T-helper 2 cell treated with Interferon-gamma antibody and Interleukin-4, amounts not matched to agents 5 μg/mL and 100 μg/mL, for 36 hours (primary cell): ENCODE measurements at regions not wholly inside any gene's neighbourhood (a gene's known extent, or its start where the extent isn't known, plus 50 kb on each side); places are given as distances from the start of the nearest gene placed in this dataset.

Experiments
- DNase-seq: peaks from one replicate; pipeline ENCODE4 v3.0.0; 2021; ENCODE audit warnings: low spot score
- H3K27ac Mint-ChIP-seq: one replicate; pipeline ENCODE4 v1.8.0; 2021; ENCODE audit warnings: mild to moderate bottlenecking, mixed read lengths
- H3K27me3 Mint-ChIP-seq: one replicate; pipeline ENCODE4 v1.8.0; 2021; ENCODE audit warnings: low read depth, mixed read lengths
- H3K36me3 Mint-ChIP-seq: one replicate; pipeline ENCODE4 v1.8.0; 2021; ENCODE audit warnings: low read depth, mixed read lengths
- H3K4me1 Mint-ChIP-seq: one replicate; pipeline ENCODE4 v1.8.0; 2021; ENCODE audit warnings: low read depth, mixed read lengths
- H3K4me3 Mint-ChIP-seq: one replicate; pipeline ENCODE4 v1.8.0; 2022; ENCODE audit warnings: mild to moderate bottlenecking, moderate library complexity, mixed read lengths
- H3K9me3 Mint-ChIP-seq: one replicate; pipeline ENCODE4 v1.8.0; 2021; ENCODE audit warnings: mixed read lengths

GRCh38 chr2:239523147-239523953 is 122.5 kb upstream of the HDAC4 start:
- no peaks in the 10 kb centered on the region for H3K27me3 Mint-ChIP-seq
- no peak overlapping the region for H3K4me3 Mint-ChIP-seq
- no peaks in the 10 kb centered on the region for H3K9me3 Mint-ChIP-seq
- no peak overlapping the region for H3K27ac Mint-ChIP-seq
- H3K36me3 Mint-ChIP-seq: no peaks in the 10 kb centered on the region
- no peak for DNase-seq
- H3K4me1 Mint-ChIP-seq: no peaks in the 10 kb centered on the region

DNA sequence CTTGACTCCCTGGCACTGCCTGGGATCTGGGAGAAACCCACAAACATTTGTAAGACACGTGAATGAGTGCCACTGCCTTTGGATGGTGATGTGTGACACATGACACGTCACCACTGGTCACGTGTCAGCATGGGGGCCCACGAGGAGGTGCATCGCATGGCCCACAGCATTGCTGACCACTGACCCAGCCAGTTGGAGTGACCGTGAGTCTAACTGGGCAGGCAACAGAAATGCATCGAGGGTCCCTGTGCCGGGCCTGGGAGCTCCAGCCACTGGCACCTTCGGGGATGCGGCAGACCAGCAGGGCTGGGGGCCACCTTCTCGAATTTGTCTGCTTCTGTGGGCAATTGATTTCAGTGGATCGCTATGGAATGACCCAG is 121.9 kb upstream of the HDAC4 start:
- Mint-ChIP-seq H3K4me3 (no peak overlapping the region), H3K27ac (no peak overlapping the region), H3K4me1 (no peaks in the 10 kb centered on the region), H3K36me3 (no peaks in the 10 kb centered on the region), H3K9me3 (no peaks in the 10 kb centered on the region), H3K27me3 (no peaks in the 10 kb centered on the region)
- no peak for DNase-seq

- Mint-ChIP-seq H3K4me3 (no peak overlapping the region), H3K36me3 (no peaks in the 10 kb centered on the region), H3K9me3 (no peaks in the 10 kb centered on the region), H3K27me3 (no peaks in the 10 kb centered on the region), H3K27ac (no peak overlapping the region), H3K4me1 (no peaks in the 10 kb centered on the region)
- DNase-seq: no peak
These were observed 121.4 kb upstream of the HDAC4 start for GRCh38 chr2:239522002-239522739.

GRCh38 chr2:239521518-239521815 is 120.6 kb upstream of the HDAC4 start:
- no peaks in the 10 kb centered on the region for H3K36me3 Mint-ChIP-seq

DNA sequence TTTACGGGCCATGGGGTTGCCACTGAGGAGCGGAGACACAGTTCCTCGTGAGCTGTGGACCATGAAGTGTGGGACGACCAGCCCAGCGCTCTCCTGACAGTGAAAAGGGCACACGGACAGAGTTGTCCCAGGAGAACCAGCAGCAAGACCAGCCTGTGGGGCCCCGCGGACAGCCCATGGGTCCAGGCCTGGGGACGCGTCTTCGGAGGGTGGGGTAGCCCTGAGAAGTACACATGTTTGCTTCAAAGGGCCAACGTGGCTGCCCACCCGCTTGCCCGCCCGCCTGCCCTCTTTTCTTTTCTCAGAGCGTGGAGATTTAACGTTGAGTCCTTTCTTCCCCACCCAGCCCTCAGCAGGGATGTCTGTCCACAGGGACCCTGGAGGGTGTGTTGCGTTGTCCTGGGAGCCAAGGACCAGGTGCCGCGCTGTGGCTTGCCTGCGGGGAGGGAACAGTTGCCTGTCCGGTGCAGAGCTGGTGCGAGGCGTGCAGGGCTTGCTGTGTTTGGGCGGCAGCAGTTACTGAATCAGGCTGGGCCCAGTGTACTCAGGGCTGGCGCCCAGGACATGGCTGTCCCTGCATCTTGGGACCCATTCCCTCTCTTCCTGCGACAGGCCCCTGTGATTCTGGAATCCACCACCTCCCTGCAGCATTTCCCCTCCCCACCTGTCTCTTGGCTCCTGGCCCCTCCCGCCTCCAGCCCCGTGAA is 120.1 kb upstream of the HDAC4 start:
- Mint-ChIP-seq H3K4me1 (no peaks in the 10 kb centered on the region), H3K4me3 (no peak overlapping the region), H3K36me3 (no peaks in the 10 kb centered on the region), H3K27me3 (no peaks in the 10 kb centered on the region), H3K27ac (no peak overlapping the region), H3K9me3 (no peaks in the 10 kb centered on the region)
- DNase-seq: no peak

More at GRCh38 chr2:239521518-239521815, 120.6 kb upstream of the HDAC4 start:
- Mint-ChIP-seq H3K9me3 (no peaks in the 10 kb centered on the region), H3K4me1 (no peaks in the 10 kb centered on the region), H3K4me3 (no peak overlapping the region), H3K27ac (no peak overlapping the region), H3K27me3 (no peaks in the 10 kb centered on the region)
- no peak for DNase-seq

GRCh38 chr2:239519921-239520585 is 119.2 kb upstream of the HDAC4 start:
- Mint-ChIP-seq H3K4me1 (no peaks in the 10 kb centered on the region), H3K4me3 (no peak overlapping the region), H3K9me3 (no peaks in the 10 kb centered on the region), H3K36me3 (no peaks in the 10 kb centered on the region), H3K27me3 (no peaks in the 10 kb centered on the region), H3K27ac (no peak overlapping the region)
- DNase-seq: no peak

- Mint-ChIP-seq H3K27me3 (no peaks in the 10 kb centered on the region), H3K4me1 (no peaks in the 10 kb centered on the region), H3K9me3 (no peaks in the 10 kb centered on the region), H3K27ac (no peak overlapping the region), H3K36me3 (no peaks in the 10 kb centered on the region), H3K4me3 (no peak overlapping the region)
- no peak for DNase-seq
These were observed 118.5 kb upstream of the HDAC4 start for GRCh38 chr2:239519089-239519920.

DNA sequence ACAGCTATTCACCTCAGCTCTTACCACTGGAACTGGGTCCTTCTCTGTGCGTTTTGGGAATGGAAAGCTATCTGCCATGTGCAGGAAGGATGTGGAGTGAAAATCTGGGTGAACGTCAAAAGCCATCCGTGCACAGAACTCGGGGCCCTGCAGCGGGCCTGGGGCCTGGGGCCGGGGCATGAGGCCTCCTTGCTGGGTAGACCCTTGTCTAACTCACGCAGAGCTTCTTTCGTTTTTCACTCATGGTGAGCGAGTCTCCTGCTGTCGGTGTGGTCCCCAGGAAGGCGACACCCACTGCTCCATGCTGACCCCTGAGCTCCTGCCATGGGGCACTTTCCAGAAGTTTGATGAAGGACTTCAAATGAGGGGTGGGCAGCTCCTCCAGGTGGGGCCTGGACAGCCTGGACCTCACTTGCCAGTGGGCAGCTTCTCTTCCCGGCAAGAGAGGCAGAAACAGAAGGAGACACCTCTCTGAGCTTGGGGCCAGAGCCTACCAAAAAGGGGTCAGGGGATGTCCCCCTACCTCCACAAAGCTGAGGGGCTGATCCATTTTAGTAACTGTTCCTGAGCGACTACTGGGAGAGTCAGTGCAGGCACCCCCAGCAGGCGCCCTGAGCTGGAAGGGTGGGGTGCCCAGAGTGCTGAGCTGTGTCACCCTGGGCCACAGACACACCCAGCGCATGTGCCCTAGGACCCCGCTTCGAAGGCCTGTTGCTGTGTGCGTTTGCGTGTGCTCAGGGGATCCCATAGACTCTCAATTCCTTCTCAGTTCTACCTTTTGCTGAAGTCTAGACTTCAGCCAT is 117.7 kb upstream of the HDAC4 start:
- Mint-ChIP-seq H3K9me3 (no peaks in the 10 kb centered on the region), H3K27ac (no peak overlapping the region), H3K4me1 (no peaks in the 10 kb centered on the region), H3K4me3 (no peak overlapping the region), H3K36me3 (no peaks in the 10 kb centered on the region), H3K27me3 (no peaks in the 10 kb centered on the region)
- no peak for DNase-seq

DNA sequence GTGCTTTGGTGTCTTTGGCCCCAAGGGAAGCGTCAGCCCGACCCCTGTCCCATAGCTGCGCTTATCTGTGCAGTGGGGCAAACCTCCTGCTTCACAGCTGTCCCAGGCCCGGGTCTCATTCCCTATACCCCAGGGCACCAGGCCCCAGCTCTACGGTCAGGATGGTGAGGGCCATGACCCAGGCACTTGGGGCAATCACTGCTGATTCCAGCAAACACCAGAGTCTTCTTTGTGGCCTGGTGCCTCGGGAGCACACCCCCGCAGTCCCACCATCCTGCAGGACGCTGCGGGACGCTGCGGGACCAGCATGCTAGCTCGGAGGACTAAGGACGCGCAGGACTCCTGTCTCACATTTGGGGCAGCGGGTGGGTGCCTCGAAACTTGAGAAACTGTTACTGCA is 116.9 kb upstream of the HDAC4 start:
- H3K4me1 Mint-ChIP-seq: no peaks in the 10 kb centered on the region
- H3K27me3 Mint-ChIP-seq: no peaks in the 10 kb centered on the region
- no peak for DNase-seq
- H3K36me3 Mint-ChIP-seq: no peaks in the 10 kb centered on the region
- H3K4me3 Mint-ChIP-seq: no peak overlapping the region
- no peaks in the 10 kb centered on the region for H3K9me3 Mint-ChIP-seq
- H3K27ac Mint-ChIP-seq: no peak overlapping the region

DNA sequence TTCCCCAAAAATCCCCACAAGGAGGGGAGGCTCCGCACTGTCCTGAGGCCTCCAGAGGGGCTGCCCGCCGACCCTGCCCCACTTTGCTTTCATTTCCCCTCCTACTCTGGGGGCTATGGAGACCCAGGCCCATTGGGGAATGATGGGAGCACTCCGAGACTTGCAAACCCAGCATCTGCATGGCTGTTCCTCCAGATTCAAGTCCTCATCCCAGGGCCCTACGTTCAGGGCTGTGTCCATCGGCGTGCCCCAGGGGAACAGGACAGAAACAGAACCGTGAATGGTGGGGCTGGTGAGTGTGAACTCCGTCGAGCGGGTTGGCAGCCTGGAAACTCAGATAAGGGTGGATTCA is 116.1 kb upstream of the HDAC4 start:
- Mint-ChIP-seq H3K27me3 (no peaks in the 10 kb centered on the region), H3K9me3 (no peaks in the 10 kb centered on the region), H3K4me1 (no peaks in the 10 kb centered on the region), H3K4me3 (no peak overlapping the region), H3K36me3 (no peaks in the 10 kb centered on the region), H3K27ac (no peak overlapping the region)
- DNase-seq: no peak

GRCh38 chr2:239516286-239516953 is 115.6 kb upstream of the HDAC4 start:
- no peaks in the 10 kb centered on the region for H3K27me3 Mint-ChIP-seq
- H3K36me3 Mint-ChIP-seq: no peaks in the 10 kb centered on the region
- H3K4me3 Mint-ChIP-seq: no peak overlapping the region
- H3K27ac Mint-ChIP-seq: no peak overlapping the region
- H3K9me3 Mint-ChIP-seq: no peaks in the 10 kb centered on the region
- H3K4me1 Mint-ChIP-seq: no peaks in the 10 kb centered on the region
- no peak for DNase-seq

GRCh38 chr2:239514754-239515530 is 114.1 kb upstream of the HDAC4 start:
- Mint-ChIP-seq H3K36me3 (no peaks in the 10 kb centered on the region), H3K4me3 (no peak overlapping the region), H3K27me3 (no peaks in the 10 kb centered on the region), H3K27ac (no peak overlapping the region), H3K9me3 (no peaks in the 10 kb centered on the region), H3K4me1 (no peaks in the 10 kb centered on the region)
- DNase-seq: no peak
